GM18873 (cell line): ENCODE measurements at regions not wholly inside any gene's neighbourhood (a gene's known extent, or its start where the extent isn't known, plus 50 kb on each side); places are given as distances from the start of the nearest gene placed in this dataset.

Source experiments
- ATAC-seq: cut with Tn5 transposase; IDR thresholded peaks from one replicate; pipeline ENCODE4 v1.9.1; 2021; ENCODE audit warnings: mild to moderate bottlenecking, moderate library complexity, moderate number of reproducible peaks; ENCODE audit not compliant: unreplicated experiment, low FRiP score

DNA sequence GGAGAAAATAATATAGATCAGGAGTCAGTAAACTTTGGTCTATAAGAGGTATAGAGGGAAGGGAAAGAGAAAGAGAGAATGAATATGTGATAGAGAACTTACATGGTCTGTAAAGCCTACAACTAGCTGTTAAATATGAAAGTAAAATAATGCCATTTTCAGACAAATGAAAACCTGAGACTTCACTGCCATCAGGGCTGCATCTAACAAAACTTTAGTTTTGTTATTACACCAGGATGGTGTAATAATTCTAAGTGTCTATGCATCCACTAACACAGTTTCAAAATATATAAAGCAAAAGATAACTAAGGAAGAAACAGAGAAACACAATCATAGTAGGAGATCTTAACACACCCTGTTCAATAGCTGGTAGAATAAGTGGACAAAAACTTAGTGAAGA lies 217.7 kb downstream of the KLF13 start:
- no peak for ATAC-seq

DNA sequence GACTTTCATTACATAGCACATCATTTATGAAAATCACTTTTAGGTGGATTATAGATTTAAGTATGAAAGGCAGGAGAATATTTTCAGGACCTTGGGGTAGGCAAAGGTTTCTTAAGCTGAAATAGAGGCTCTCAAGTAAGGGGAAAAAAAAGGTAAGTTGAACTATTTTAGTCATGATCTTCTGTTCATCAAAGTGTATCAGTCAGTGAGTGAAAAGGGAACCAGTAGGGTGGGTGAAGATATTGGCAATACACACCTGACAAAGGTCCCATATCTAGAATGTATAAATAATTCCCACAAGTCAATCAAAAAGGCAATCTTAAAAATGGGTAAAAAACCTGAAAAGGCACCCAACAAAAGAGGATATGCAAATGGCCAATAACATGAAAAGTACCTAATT lies 218.6 kb downstream of the KLF13 start:
- no peak for ATAC-seq

DNA sequence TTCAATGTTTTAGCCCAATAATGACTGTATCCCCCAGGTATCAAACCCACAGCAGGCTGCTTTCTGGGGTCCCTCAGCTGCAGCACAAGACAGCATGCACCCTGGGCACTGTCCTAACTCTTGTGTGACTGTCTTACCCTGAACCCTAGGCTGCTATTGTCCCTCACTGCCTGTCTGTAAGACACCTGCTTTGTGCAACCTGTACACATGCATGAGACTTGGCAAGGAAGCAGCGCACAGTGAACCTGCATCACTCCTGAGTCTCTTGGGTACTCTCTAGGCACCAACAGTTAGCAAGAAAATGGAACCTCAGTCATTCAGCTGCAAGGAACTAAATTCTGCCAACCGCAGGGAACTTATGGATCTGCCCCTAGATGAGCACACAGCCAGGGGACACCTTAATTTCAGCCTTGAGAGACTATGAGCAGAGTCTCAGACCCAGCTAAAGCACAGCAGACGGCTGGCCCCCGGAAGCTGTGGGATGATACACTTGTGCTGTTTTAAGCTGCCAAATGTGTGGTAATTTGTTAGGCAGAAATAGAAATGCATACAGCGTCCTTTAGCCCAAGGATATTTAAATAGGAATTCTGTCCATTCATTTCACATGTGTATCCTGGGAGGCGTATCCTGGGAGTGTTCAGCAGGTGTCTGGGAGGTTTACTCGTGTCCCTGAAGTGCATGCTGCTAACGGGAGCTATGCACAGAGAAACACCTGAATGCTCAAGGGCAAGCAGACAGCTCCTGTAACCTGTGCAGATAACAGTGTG lies 223.8 kb downstream of the KLF13 start:
- no peak for ATAC-seq

DNA sequence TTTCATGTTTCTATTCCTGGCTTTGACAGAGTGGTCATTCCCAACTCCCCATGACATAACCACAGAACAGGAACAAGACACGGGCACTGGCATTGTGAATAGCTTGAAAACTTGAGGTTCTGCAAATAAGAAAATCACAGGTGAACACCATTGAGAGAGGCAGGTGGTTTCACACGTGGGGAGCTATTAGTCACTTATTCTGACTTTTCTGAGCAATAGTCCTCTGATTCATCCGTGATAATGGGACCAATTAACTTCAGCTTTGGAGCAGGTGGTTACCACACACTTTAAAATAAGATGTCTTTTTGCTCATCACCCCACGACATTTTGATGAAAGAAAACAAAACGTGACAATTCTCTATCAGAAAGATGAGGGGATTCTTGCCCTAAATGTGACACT lies 224.7 kb downstream of the KLF13 start:
- ATAC-seq = no peak

DNA sequence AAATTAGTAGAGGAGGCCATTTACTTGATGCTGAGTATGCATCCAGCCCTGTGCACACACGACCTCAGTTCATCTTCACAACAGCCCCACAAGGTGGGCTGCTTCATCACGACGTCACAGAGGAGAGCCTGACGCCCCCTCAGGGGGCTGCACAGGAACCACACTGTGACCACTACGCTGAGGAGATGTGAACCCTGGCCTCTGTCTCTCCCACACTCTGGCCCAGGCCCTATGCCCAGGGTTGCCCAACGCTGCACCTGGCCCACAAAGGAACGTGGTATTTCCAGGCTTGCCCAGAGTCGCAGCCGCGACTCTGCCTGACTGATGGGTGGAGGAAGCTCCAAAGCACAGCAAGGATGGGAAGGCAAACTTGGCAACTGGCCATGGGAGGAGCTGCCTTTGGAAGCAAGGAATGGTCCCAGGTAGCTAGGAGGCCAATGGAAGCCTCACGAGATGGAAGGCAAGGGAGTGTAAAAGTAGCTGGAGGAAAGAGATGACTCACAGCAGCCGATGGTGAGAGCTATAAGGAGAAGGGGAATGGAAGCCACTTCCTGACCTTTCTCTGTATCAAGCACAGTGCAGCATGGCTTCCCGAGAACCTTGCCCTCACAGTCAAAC lies 226.0 kb downstream of the KLF13 start:
- no peak for ATAC-seq

GRCh38 chr15:31554261-31554660 lies 227.6 kb downstream of the KLF13 start:
- no peak for ATAC-seq

DNA sequence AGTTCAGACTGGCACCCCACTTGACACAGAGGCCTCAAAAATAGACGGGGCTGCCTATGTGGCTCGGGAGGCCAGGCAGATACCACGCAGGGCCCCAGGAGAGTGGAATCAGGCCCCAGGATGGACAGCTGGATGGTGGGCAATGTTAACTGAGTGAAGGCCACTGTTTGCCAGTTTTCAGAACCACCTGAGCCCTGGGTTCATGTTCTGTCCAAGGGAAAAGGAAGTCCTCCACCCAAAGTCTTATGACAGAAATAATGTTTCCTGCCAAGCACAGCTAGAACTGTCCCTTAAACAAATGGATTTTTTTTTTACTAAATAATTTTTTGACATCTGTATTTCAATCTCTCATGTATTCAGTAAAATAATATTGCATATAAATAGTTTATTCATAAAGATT lies 228.4 kb downstream of the KLF13 start:
- ATAC-seq = no peak

GRCh38 chr15:31556494-31557150 lies 230.0 kb downstream of the KLF13 start:
- no peak for ATAC-seq

DNA sequence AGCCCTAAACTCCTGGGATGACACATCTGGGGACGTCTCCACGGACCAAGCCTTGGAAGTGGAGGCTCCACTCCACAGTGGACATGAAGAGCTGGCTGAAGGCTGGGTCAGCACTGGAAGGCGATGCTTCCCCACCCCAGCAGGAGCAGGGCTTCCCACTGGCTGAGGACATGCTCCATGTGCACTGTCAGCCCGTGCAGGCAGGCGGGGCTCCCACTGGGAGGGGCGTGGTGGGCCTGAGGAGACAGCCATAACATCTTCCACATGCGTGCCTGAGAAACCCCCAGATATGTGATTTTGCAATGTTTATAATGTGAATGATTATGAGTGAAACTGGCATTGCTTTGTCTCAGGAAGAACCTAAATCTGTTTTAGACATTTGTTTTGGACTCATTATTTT lies 231.3 kb downstream of the KLF13 start:
- no peak for ATAC-seq

DNA sequence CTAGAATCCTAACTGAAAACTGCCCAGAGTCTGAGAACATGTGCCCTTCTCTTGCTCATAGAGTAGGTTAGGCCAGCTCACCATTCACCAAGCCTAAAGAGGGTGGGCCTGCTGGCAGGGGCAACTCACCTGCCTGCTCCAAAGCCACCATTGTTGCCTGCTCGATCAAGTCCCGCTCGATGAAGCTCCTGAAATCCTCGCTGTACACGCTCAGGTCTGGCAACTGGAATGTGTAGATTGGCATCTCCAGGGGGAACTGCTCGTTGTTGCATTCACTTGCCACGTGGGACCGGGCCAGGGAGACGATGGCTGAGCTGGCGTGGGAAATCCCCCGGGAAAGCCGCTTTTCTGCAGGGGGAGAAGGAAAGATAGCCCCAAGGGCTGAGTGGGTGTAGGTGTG lies 232.2 kb downstream of the KLF13 start:
- no peak for ATAC-seq

DNA sequence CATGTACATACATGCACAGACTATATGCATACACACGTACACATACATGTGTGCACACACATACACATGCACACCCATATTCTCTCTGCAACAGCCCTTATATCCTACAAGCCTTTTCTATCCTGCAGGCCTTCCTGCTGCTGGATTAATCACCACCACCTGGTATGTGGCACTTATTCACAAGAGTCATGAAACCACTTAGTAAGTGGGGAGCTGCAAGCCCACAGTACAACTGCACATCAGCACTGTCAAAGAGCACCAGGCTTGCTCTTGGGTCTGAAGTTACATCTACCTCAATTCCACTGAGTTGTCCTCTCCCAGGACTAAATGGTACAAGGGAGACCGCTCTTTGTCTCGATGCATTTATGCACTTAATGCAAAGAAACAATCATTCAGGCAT lies 233.2 kb downstream of the KLF13 start:
- ATAC-seq = no peak

- ATAC-seq = no peak
These were observed 234.0 kb downstream of the KLF13 start for GRCh38 chr15:31560643-31561042.

- ATAC-seq = no peak
These were observed 234.5 kb downstream of the KLF13 start for GRCh38 chr15:31561156-31561555.

- ATAC-seq = no peak
These were observed 236.4 kb downstream of the KLF13 start for GRCh38 chr15:31563001-31563400.

GRCh38 chr15:31563421-31563820 lies 236.8 kb downstream of the KLF13 start:
- ATAC-seq = no peak

GRCh38 chr15:31567861-31568260 lies 241.2 kb downstream of the KLF13 start:
- ATAC-seq = no peak

DNA sequence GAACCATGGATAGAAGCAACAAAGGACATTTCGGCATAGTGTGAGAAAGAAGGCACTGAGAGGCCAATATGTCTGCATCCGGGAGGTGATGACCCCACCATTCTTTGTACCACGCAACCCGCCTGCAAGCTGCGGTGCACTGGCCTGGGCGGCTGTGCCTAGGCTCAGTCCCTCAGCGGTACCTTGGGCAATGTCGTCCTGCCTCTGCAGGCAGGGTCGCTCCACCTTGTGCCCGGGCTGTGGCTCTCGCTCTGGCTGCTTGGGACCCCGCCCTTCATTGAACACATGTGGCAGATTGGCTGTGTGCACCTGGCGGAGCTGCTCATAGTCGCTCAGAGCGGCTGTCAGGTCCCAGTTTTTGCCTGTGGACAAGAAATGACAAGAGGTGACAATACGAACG lies 243.2 kb downstream of the KLF13 start:
- no peak for ATAC-seq

GRCh38 chr15:31570591-31570990 lies 244.0 kb downstream of the KLF13 start:
- no peak for ATAC-seq

GRCh38 chr15:31571676-31572075 lies 245.0 kb downstream of the KLF13 start:
- no peak for ATAC-seq

DNA sequence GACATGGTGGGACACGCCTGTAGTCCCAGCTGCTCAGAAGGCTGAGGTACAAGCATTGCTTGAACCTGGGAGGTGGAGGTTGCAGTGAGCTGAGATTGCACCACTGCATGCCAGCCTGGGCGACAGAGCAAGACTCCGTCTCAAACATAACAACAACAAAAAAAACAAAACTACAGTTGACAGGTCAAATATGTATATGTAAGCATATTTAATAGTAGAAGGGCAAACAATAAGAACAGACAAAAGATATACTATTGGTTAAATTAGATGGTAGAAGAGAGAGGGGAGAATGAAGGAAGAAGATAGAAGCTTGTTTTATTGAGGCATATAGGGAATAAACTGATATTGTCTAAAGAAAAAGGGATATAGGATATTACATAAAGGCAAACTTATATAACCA lies 247.1 kb downstream of the KLF13 start:
- ATAC-seq = no peak

- ATAC-seq = no peak
These were observed 248.1 kb downstream of the KLF13 start for GRCh38 chr15:31574766-31575165.

- no peak for ATAC-seq
These were observed 250.5 kb downstream of the KLF13 start for GRCh38 chr15:31577108-31577507.
